H1 (cell line): ENCODE measurements at regions not wholly inside any gene's neighbourhood (a gene's known extent, or its start where the extent isn't known, plus 50 kb on each side); places are given as distances from the start of the nearest gene placed in this dataset.

Experiments used
- CTCF ChIA-PET: fragments of 300-600 bp; sonication (Branson Sonifier 250); formaldehyde crosslinking; loops from one replicate; lab custom pipeline; 2021; ENCODE audit not compliant: partially characterized antibody; lab: Charles Lee
- POLR2A ChIA-PET: fragments of 300-600 bp; sonication (Branson Sonifier 250); formaldehyde crosslinking; loops from one replicate; lab custom pipeline; 2021; ENCODE audit warnings: inconsistent platforms; ENCODE audit not compliant: partially characterized antibody; lab: Charles Lee
- DNase-seq, 2 experiments: peaks; one replicate each; pipeline versions ENCODE4 v3.0.0 to v3.0.0-alpha.2; 2010 to 2022; ENCODE audit warnings: low spot score in 2 of 2, low read depth in 1 of 2, mixed read lengths in 1 of 2
- FAIRE-seq: peaks from 2 replicates; lab custom pipeline; 2011; peaks lifted over from hg19 to GRCh38; lab: Jason Lieb, UNC
- H2AFZ ChIP-seq: 2 replicates; pipeline ENCODE4 v1.8.1; 2012; ENCODE audit warnings: low read length, inconsistent platforms
- H2AK5ac ChIP-seq: 2 replicates; pipeline ENCODE4 v1.6.1; 2013; ENCODE audit warnings: low read depth, low read length
- H2BK120ac ChIP-seq: replicated peaks from 2 replicates; pipeline ENCODE3; 2013; ENCODE audit warnings: low read depth, low read length, inconsistent platforms
- H2BK12ac ChIP-seq: 2 replicates; pipeline ENCODE4 v1.6.1; 2013; ENCODE audit warnings: low read depth, low read length
- H2BK15ac ChIP-seq: 2 replicates; pipeline ENCODE4 v1.6.1; 2013; ENCODE audit warnings: low read length
- H2BK20ac ChIP-seq: 2 replicates; pipeline ENCODE4 v1.6.1; 2013; ENCODE audit warnings: low read length
- H2BK5ac ChIP-seq: 2 replicates; pipeline ENCODE4 v1.6.1; 2013; ENCODE audit warnings: low read depth, low read length
- H3K14ac ChIP-seq: 2 replicates; pipeline ENCODE4 v1.6.1; 2013; ENCODE audit warnings: inconsistent platforms; ENCODE audit not compliant: insufficient read length
- H3K18ac ChIP-seq: 2 replicates; pipeline ENCODE4 v1.6.1; 2013; ENCODE audit warnings: low read length; ENCODE audit errors: extremely low read depth
- H3K23ac ChIP-seq: 2 replicates; pipeline ENCODE4 v1.6.1; 2013; ENCODE audit warnings: inconsistent platforms; ENCODE audit not compliant: insufficient read length
- H3K23me2 ChIP-seq: 2 replicates; pipeline ENCODE4 v1.6.1; 2013; ENCODE audit warnings: low read depth, low read length
- H3K27ac ChIP-seq: 2 replicates; pipeline ENCODE4 v1.6.1; 2011; ENCODE audit warnings: low read depth, low read length, inconsistent platforms
- H3K27me3 ChIP-seq, 4 experiments: replicated peaks in 1 of 4; 1 replicate in 1 of 4; 2 replicates in 3 of 4; pipeline versions ENCODE4 v1.6.1 to v1.8.1; 2011 to 2013; ENCODE audit warnings: low read length in 3 of 4, mild to moderate bottlenecking in 3 of 4, inconsistent platforms in 2 of 4, mixed read lengths in 2 of 4, moderate library complexity in 1 of 4; ENCODE audit not compliant: control insufficient read depth in 3 of 4, insufficient read depth in 3 of 4; ENCODE audit errors: extremely low read depth in 1 of 4
- H3K36me3 ChIP-seq, 4 experiments: 2 replicates each; pipeline versions ENCODE4 v1.6.1 to v1.8.1; 2011 to 2013; ENCODE audit warnings: mild to moderate bottlenecking in 4 of 4, low read length in 3 of 4, moderate library complexity in 2 of 4, control low read depth in 1 of 4, inconsistent platforms in 1 of 4; ENCODE audit not compliant: insufficient read depth in 4 of 4, control insufficient read depth in 2 of 4
- H3K4ac ChIP-seq: replicated peaks from 2 replicates; pipeline ENCODE3; 2013; ENCODE audit warnings: low read length, low read depth, mixed read lengths, inconsistent platforms; ENCODE audit not compliant: insufficient read length
- H3K4me1 ChIP-seq, 4 experiments: replicated peaks in 1 of 4; 1 replicate in 1 of 4; 2 replicates in 3 of 4; pipeline versions ENCODE4 v1.6.1 to v1.8.1; 2011 to 2013; ENCODE audit warnings: low read length in 3 of 4, inconsistent platforms in 2 of 4, mixed read lengths in 1 of 4; ENCODE audit not compliant: insufficient read depth in 4 of 4, control insufficient read depth in 3 of 4
- H3K4me2 ChIP-seq, 2 experiments: 2 replicates each; pipeline versions ENCODE4 v1.6.1 to v1.8.1; 2011 to 2013; ENCODE audit warnings: low read depth in 2 of 2, low read length in 2 of 2, control low read depth in 1 of 2, inconsistent platforms in 1 of 2, mild to moderate bottlenecking in 1 of 2; ENCODE audit not compliant: insufficient read depth in 1 of 2
- H3K4me3 ChIP-seq, 4 experiments: fragments of 200-600, 300-600 bp in 1 of 4; sonication (generic), shearing (Covaris generic), sonication (Bioruptor Twin) in 1 of 4; 2 replicates each; pipeline versions ENCODE4 v1.5.1 to v1.8.1; 2011 to 2016; ENCODE audit warnings: low read length in 4 of 4, low read depth in 3 of 4, control low read depth in 2 of 4, inconsistent platforms in 2 of 4, mild to moderate bottlenecking in 2 of 4, mixed read lengths in 1 of 4, moderate library complexity in 1 of 4; ENCODE audit not compliant: insufficient read depth in 2 of 4; ENCODE audit errors: extremely low read depth in 1 of 4
- H3K56ac ChIP-seq: replicated peaks from 2 replicates; pipeline ENCODE3; 2013; ENCODE audit warnings: low read depth, mild to moderate bottlenecking, mixed read lengths, low read length, inconsistent platforms; ENCODE audit not compliant: insufficient read length
- H3K79me1 ChIP-seq: 2 replicates; pipeline ENCODE4 v1.6.1; 2013; ENCODE audit warnings: low read depth, low read length, control low read depth
- H3K79me2 ChIP-seq, 2 experiments: 2 replicates each; pipeline versions ENCODE4 v1.6.1 to v1.8.1; 2012 to 2013; ENCODE audit warnings: low read length in 2 of 2, mild to moderate bottlenecking in 2 of 2, inconsistent platforms in 1 of 2; ENCODE audit not compliant: insufficient read depth in 2 of 2, control insufficient read depth in 1 of 2
- H3K9ac ChIP-seq, 4 experiments: replicated peaks in 1 of 4; 1 replicate in 1 of 4; 2 replicates in 3 of 4; pipeline versions ENCODE4 v1.6.1 to v1.8.1; 2011 to 2013; ENCODE audit warnings: low read depth in 3 of 4, low read length in 3 of 4, control low read depth in 2 of 4, mild to moderate bottlenecking in 2 of 4, moderate library complexity in 2 of 4, inconsistent platforms in 1 of 4; ENCODE audit errors: extremely low read depth in 1 of 4
- H3K9me3 ChIP-seq, 2 experiments: 2 replicates each; pipeline versions ENCODE4 v1.6.1 to v1.8.1; 2012 to 2013; ENCODE audit warnings: mild to moderate bottlenecking in 2 of 2, moderate library complexity in 2 of 2, control low read depth in 1 of 2, inconsistent platforms in 1 of 2, low read depth in 1 of 2, low read length in 1 of 2, mixed read lengths in 1 of 2; ENCODE audit not compliant: insufficient read depth in 2 of 2
- H4K20me1 ChIP-seq, 2 experiments: replicated peaks in 1 of 2; 2 replicates each; pipeline versions ENCODE3 to v1.8.1; 2011 to 2013; ENCODE audit warnings: inconsistent platforms in 2 of 2, low read length in 2 of 2, mild to moderate bottlenecking in 1 of 2; ENCODE audit not compliant: insufficient read depth in 2 of 2, control insufficient read depth in 1 of 2
- H4K5ac ChIP-seq: 2 replicates; pipeline ENCODE4 v1.6.1; 2013; ENCODE audit warnings: low read length, low read depth, mixed read lengths, inconsistent platforms; ENCODE audit not compliant: insufficient read length
- H4K8ac ChIP-seq: 2 replicates; pipeline ENCODE4 v1.8.0; 2013; ENCODE audit warnings: mild to moderate bottlenecking, moderate library complexity, low read length, inconsistent platforms; ENCODE audit not compliant: insufficient read depth; ENCODE audit errors: extremely low read depth
- H4K91ac ChIP-seq: replicated peaks from 2 replicates; pipeline ENCODE3; 2013; ENCODE audit warnings: low read length, mixed read lengths, inconsistent platforms; ENCODE audit not compliant: insufficient read length
- BCL11A ChIP-seq, 2 experiments: IDR thresholded peaks; one replicate each; pipeline ENCODE4 v1.6.1; 2011; ENCODE audit warnings: low read depth in 2 of 2, low read length in 2 of 2, mild to moderate bottlenecking in 2 of 2
- CHD2 ChIP-seq: IDR thresholded peaks from 2 replicates; pipeline ENCODE4 v1.6.1; 2012; ENCODE audit warnings: low read length, improper control_type of control experiment
- E2F6 ChIP-seq: IDR thresholded peaks from 2 replicates; pipeline ENCODE4 v1.6.1; 2012; ENCODE audit warnings: inconsistent platforms
- SUZ12 ChIP-seq: fragments of 200-600 bp; sonication (generic); IDR thresholded peaks from 2 replicates; pipeline ENCODE4 v1.6.1; 2012; ENCODE audit warnings: mild to moderate bottlenecking, inconsistent platforms, low read length, moderate library complexity, mixed read lengths

- H3K27ac ChIP-seq = no peak overlapping the region
- no peaks in the 10 kb centered on the region for H3K23me2 ChIP-seq
- H3K23ac ChIP-seq = no peak overlapping the region
- no peak overlapping the region for H2AK5ac ChIP-seq
- no peak for FAIRE-seq
- H3K4me2 ChIP-seq = no peak overlapping the region
- H3K4me1 ChIP-seq = no peaks in the 10 kb centered on the region
- H3K9me3 ChIP-seq = no peaks in the 10 kb centered on the region
- no peak overlapping the region for H3K14ac ChIP-seq
- H3K56ac ChIP-seq = no peak overlapping the region
- no peak overlapping the region for H3K9ac ChIP-seq
- H2AFZ ChIP-seq = no peak overlapping the region
- H3K36me3 ChIP-seq = no peaks in the 10 kb centered on the region; a peak in 1 of 8 replicates
- H2BK20ac ChIP-seq = no peak overlapping the region
- no peaks in the 10 kb centered on the region for H3K27me3 ChIP-seq
- no peak overlapping the region for H3K4me3 ChIP-seq
- no peak overlapping the region for H2BK120ac ChIP-seq
- no peak overlapping the region for H4K5ac ChIP-seq
- no peaks in the 10 kb centered on the region for H3K79me2 ChIP-seq
- DNase-seq = no peak
- ChIA-PET POLR2A (no interaction called here), CTCF (interaction anchor here (1.2 kb wide), 1 partner anchor 37 kb away, joined by 3 read pairs; no protein-coding TSS in a partner anchor)
- no peak overlapping the region for H3K18ac ChIP-seq
- H4K20me1 ChIP-seq = no peaks in the 10 kb centered on the region
- no peak overlapping the region for H4K91ac ChIP-seq
- H3K4ac ChIP-seq = no peak overlapping the region
- no peak overlapping the region for H2BK15ac ChIP-seq
- no peaks in the 10 kb centered on the region for H3K79me1 ChIP-seq
- TF ChIP-seq E2F6 (no peak), BCL11A (IDR thresholded peaks at IDR 0.05; ENCODE audit: low read depth in 2 of 2, low read length in 2 of 2) (no peak), SUZ12 (no peak), CHD2 (no peak)
- H2BK5ac ChIP-seq = no peak overlapping the region
- no peak overlapping the region for H2BK12ac ChIP-seq
- no peak overlapping the region for H4K8ac ChIP-seq
Observed at GRCh38 chr1:58200437-58200836, 346.1 kb downstream of the OMA1 start.
